ENCODE measurements at regions not wholly inside any gene's neighbourhood (a gene's known extent, or its start where the extent isn't known, plus 50 kb on each side); places are given as distances from the start of the nearest gene placed in this dataset.

GRCh38 chr16:9034056-9034455 lies 57.4 kb upstream of the HAPSTR1 start:
- TF ChIP-seq, protein P1, sequence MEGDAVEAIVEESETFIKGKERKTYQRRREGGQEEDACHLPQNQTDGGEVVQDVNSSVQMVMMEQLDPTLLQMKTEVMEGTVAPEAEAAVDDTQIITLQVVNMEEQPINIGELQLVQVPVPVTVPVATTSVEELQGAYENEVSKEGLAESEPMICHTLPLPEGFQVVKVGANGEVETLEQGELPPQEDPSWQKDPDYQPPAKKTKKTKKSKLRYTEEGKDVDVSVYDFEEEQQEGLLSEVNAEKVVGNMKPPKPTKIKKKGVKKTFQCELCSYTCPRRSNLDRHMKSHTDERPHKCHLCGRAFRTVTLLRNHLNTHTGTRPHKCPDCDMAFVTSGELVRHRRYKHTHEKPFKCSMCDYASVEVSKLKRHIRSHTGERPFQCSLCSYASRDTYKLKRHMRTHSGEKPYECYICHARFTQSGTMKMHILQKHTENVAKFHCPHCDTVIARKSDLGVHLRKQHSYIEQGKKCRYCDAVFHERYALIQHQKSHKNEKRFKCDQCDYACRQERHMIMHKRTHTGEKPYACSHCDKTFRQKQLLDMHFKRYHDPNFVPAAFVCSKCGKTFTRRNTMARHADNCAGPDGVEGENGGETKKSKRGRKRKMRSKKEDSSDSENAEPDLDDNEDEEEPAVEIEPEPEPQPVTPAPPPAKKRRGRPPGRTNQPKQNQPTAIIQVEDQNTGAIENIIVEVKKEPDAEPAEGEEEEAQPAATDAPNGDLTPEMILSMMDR (conservative IDR thresholded peaks at IDR 0.05), result no peak
- TF ChIP-seq ZFX (IDR thresholded peaks at IDR 0.05), result no peak

Measured in C4-2B (cell line).